ENCODE measurements at regions not wholly inside any gene's neighbourhood (a gene's known extent, or its start where the extent isn't known, plus 50 kb on each side); places are given as distances from the start of the nearest gene placed in this dataset.

DNA sequence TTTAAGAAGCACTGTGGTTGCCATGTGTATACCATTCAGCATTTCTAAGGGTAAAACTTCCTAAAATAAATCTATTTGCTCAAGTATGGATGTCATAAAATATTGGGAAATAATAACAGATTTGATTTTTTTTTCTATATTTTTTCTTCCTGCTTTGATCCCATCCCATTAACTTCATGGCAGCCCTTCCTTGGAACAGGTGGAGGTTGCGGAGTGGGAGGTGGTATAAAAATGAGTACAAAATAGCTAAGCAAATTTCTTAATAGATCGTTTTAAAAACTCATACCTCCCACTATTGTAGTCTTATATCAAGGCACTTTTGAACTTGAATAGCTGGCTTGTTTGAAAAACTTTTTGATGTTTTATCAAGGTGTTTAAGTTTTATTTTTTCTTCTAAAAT, 152.1 kb upstream of the KYNU start:
- DNase-seq (ENCODE audit: low read depth, low spot score) (no peak), ATAC-seq (no peak)
- Histone ChIP-seq H3K4me3 (ENCODE audit: low read depth in 2 of 2, low read length in 2 of 2) (no peak overlapping the region), H3K36me3 (ENCODE audit: control insufficient read depth, insufficient read depth, low read length) (no peaks in the 10 kb centered on the region), H3K4me1 (ENCODE audit: control insufficient read depth, insufficient read depth, low read length) (no peaks in the 10 kb centered on the region), H3K27ac (ENCODE audit: low read length) (no peak overlapping the region), H3K27me3 (ENCODE audit: control insufficient read depth, insufficient read depth, low read length) (no peaks in the 10 kb centered on the region), H3K9me3 (ENCODE audit: control insufficient read depth, insufficient read depth, low read depth, low read length) (no peaks in the 10 kb centered on the region)
- intact Hi-C loops (cut with micrococcal nuclease; ENCODE audit: unreplicated experiment), result no loop called here
- no peak for TF ChIP-seq POLR2AphosphoS5 (IDR thresholded peaks at IDR 0.05; ENCODE audit: low read depth, low read length)
- TF ChIP-seq, protein P1, sequence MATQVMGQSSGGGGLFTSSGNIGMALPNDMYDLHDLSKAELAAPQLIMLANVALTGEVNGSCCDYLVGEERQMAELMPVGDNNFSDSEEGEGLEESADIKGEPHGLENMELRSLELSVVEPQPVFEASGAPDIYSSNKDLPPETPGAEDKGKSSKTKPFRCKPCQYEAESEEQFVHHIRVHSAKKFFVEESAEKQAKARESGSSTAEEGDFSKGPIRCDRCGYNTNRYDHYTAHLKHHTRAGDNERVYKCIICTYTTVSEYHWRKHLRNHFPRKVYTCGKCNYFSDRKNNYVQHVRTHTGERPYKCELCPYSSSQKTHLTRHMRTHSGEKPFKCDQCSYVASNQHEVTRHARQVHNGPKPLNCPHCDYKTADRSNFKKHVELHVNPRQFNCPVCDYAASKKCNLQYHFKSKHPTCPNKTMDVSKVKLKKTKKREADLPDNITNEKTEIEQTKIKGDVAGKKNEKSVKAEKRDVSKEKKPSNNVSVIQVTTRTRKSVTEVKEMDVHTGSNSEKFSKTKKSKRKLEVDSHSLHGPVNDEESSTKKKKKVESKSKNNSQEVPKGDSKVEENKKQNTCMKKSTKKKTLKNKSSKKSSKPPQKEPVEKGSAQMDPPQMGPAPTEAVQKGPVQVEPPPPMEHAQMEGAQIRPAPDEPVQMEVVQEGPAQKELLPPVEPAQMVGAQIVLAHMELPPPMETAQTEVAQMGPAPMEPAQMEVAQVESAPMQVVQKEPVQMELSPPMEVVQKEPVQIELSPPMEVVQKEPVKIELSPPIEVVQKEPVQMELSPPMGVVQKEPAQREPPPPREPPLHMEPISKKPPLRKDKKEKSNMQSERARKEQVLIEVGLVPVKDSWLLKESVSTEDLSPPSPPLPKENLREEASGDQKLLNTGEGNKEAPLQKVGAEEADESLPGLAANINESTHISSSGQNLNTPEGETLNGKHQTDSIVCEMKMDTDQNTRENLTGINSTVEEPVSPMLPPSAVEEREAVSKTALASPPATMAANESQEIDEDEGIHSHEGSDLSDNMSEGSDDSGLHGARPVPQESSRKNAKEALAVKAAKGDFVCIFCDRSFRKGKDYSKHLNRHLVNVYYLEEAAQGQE (IDR thresholded peaks at IDR 0.05; ENCODE audit: insufficient read depth in 1 of 2, low read depth in 2 of 2, low read length in 1 of 2), result no peak
- TF ChIP-seq, protein P2, sequence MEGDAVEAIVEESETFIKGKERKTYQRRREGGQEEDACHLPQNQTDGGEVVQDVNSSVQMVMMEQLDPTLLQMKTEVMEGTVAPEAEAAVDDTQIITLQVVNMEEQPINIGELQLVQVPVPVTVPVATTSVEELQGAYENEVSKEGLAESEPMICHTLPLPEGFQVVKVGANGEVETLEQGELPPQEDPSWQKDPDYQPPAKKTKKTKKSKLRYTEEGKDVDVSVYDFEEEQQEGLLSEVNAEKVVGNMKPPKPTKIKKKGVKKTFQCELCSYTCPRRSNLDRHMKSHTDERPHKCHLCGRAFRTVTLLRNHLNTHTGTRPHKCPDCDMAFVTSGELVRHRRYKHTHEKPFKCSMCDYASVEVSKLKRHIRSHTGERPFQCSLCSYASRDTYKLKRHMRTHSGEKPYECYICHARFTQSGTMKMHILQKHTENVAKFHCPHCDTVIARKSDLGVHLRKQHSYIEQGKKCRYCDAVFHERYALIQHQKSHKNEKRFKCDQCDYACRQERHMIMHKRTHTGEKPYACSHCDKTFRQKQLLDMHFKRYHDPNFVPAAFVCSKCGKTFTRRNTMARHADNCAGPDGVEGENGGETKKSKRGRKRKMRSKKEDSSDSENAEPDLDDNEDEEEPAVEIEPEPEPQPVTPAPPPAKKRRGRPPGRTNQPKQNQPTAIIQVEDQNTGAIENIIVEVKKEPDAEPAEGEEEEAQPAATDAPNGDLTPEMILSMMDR (IDR thresholded peaks at IDR 0.05), result no peak
- no peak for TF ChIP-seq SIN3A (IDR thresholded peaks at IDR 0.05; ENCODE audit: borderline replicate concordance, insufficient read depth, low read depth, low read length)
- no peak for TF ChIP-seq TCF7L2 (IDR thresholded peaks at IDR 0.05; ENCODE audit: low read depth, low read length)
- ChIA-PET CTCF (no interaction called here), POLR2A (no interaction called here)
- in situ Hi-C loops (cut with HindIII; ENCODE audit: low pct_unique_long_range_greater_than_20kb, low sequenced_read_pairs), result no loop called here
- no TSS peak for BruUV-seq (replicated peaks)

DNA sequence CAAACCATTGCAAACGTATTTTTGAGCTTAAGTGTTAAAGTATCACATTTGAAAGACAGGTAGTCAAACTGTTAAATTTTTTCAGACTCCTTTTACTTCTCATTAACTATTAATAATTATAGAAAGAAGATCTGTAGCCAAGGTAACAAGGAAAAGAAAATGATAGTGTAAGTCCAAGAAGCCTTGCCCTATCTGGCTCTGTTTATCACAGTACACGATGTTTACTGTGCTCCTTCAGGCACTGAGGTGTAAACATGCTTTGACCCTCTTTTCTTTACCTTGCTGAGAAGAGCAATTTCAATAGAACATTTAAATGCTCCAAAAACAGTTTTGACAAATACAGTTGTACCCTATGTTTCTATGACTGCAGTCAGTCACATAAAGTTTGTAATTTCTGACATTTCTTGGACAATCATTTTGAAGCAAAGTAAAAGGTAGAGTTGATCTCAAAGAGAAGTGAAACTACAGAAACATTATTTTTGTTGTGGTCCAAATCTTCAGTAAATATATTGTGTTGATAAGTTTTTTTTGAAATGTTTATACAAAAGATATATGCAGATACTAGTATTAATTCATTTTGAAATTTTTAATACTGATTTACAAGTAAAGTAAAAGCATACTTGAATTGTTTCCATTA, 152.6 kb upstream of the KYNU start:
- BruUV-seq (replicated peaks), result no TSS peak
- Histone ChIP-seq H3K4me3 (ENCODE audit: low read depth in 2 of 2, low read length in 2 of 2) (no peak overlapping the region), H3K4me1 (ENCODE audit: control insufficient read depth, insufficient read depth, low read length) (no peaks in the 10 kb centered on the region), H3K27me3 (ENCODE audit: control insufficient read depth, insufficient read depth, low read length) (no peaks in the 10 kb centered on the region), H3K9me3 (ENCODE audit: control insufficient read depth, insufficient read depth, low read depth, low read length) (no peaks in the 10 kb centered on the region), H3K27ac (ENCODE audit: low read length) (no peak overlapping the region), H3K36me3 (ENCODE audit: control insufficient read depth, insufficient read depth, low read length) (no peaks in the 10 kb centered on the region)
- ChIA-PET CTCF (no interaction called here), POLR2A (no interaction called here)
- intact Hi-C loops (cut with micrococcal nuclease; ENCODE audit: unreplicated experiment) (no loop called here), in situ Hi-C loops (cut with HindIII; ENCODE audit: low pct_unique_long_range_greater_than_20kb, low sequenced_read_pairs) (no loop called here)
- TF ChIP-seq TCF7L2 (IDR thresholded peaks at IDR 0.05; ENCODE audit: low read depth, low read length), result no peak
- no peak for TF ChIP-seq SIN3A (IDR thresholded peaks at IDR 0.05; ENCODE audit: borderline replicate concordance, insufficient read depth, low read depth, low read length)
- TF ChIP-seq, protein P1 (IDR thresholded peaks at IDR 0.05; ENCODE audit: insufficient read depth in 1 of 2, low read depth in 2 of 2, low read length in 1 of 2), result no peak
- TF ChIP-seq, protein P2 (IDR thresholded peaks at IDR 0.05), result no peak
- TF ChIP-seq POLR2AphosphoS5 (IDR thresholded peaks at IDR 0.05; ENCODE audit: low read depth, low read length), result no peak
- DNase-seq (ENCODE audit: low read depth, low spot score), result no peak
- no peak for ATAC-seq
